ENCODE measurements at regions not wholly inside any gene's neighbourhood (a gene's known extent, or its start where the extent isn't known, plus 50 kb on each side); places are given as distances from the start of the nearest gene placed in this dataset.

DNA sequence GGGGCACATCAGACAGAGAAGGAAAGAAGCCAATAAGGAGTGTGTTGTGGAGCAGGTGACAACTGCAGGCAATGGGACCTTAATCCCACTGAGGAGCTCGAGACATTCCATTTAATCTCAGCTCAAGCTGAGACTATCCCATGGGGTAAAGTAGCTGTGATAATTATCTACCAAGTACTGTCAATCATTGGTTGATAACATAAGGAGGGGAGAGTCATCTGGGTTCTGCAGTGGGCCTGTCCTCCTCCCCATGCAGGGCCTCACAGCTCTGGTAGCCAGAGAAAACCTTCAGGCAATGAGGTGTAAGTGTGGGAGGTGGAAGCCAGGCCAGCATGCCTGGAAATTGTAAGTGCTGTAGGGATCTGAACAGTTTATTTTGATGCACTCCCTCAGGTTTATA, 375.0 kb upstream of the ARID1B start:
- intact Hi-C loops (cut with DNase I, micrococcal nuclease), result no loop called here
- Histone ChIP-seq H3K36me3 (ENCODE audit: low read depth) (no peaks in the 10 kb centered on the region), H3K4me1 (ENCODE audit: low read depth) (no peaks in the 10 kb centered on the region), H3K4me3 (no peak overlapping the region), H3K9me3 (no peaks in the 10 kb centered on the region)
- no peak for TF ChIP-seq CTCF (IDR thresholded peaks at IDR 0.05)
- no peak for ATAC-seq
- DNase-seq, result no peak

GRCh38 chr6:156400487-156400886, 376.7 kb upstream of the ARID1B start:
- no peaks in the 10 kb centered on the region for H3K4me1 ChIP-seq (ENCODE audit: low read depth)
- ATAC-seq (no peak), DNase-seq (no peak)
- no peaks in the 10 kb centered on the region for H3K36me3 ChIP-seq (ENCODE audit: low read depth)
- no peak for TF ChIP-seq CTCF (IDR thresholded peaks at IDR 0.05)
- H3K9me3 ChIP-seq, result no peaks in the 10 kb centered on the region
- no peak overlapping the region for H3K4me3 ChIP-seq
- intact Hi-C loops (cut with DNase I, micrococcal nuclease), result no loop called here

GRCh38 chr6:156398966-156399365, 378.2 kb upstream of the ARID1B start:
- H3K36me3 ChIP-seq (ENCODE audit: low read depth), result no peaks in the 10 kb centered on the region
- H3K9me3 ChIP-seq, result no peaks in the 10 kb centered on the region
- TF ChIP-seq CTCF (IDR thresholded peaks at IDR 0.05), result no peak
- ATAC-seq, result no peak
- no peak overlapping the region for H3K4me3 ChIP-seq
- intact Hi-C loops (cut with DNase I, micrococcal nuclease), result no loop called here
- no peak for DNase-seq
- H3K4me1 ChIP-seq (ENCODE audit: low read depth), result no peaks in the 10 kb centered on the region

GRCh38 chr6:156398371-156398770, 378.8 kb upstream of the ARID1B start:
- intact Hi-C loops (cut with DNase I, micrococcal nuclease), result no loop called here
- Histone ChIP-seq H3K9me3 (no peaks in the 10 kb centered on the region), H3K36me3 (ENCODE audit: low read depth) (no peaks in the 10 kb centered on the region), H3K4me1 (ENCODE audit: low read depth) (no peaks in the 10 kb centered on the region), H3K4me3 (no peak overlapping the region)
- TF ChIP-seq CTCF (IDR thresholded peaks at IDR 0.05), result no peak
- DNase-seq, result no peak
- ATAC-seq, result no peak

DNA sequence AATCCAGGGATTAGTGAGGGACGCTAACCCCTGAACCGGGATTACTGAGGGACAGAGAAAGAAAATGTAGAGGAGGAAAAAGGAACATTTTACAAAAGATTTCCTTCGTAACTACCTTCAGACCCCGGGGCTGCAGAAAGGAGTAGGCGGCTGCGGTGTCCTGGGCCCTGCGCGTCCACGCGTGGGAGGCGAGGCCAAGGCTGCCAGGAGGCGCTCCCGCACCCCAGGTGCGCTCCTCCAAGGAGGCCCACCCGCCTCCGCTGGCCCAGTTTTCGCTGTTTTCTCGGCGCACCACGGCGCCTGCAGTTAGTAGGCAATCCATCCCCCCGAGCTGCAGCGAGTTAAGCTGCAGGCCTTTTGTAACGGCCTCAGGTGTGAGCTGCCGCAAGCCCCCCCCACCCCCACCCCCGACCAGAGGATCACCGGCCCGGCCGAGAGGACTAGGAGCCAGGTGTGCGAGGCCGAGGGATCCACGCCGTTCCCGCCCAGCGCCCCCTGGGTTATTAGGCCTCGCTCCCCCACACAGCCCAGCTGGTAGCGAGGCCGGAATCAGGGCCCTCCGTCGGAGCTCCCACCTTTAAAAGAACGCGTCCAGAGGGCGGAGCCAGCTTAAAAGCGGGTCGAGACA, 380.3 kb upstream of the ARID1B start:
- no peaks in the 10 kb centered on the region for H3K4me1 ChIP-seq (ENCODE audit: low read depth)
- no peaks in the 10 kb centered on the region for H3K36me3 ChIP-seq (ENCODE audit: low read depth)
- intact Hi-C loops (cut with DNase I, micrococcal nuclease), result no loop called here
- H3K4me3 ChIP-seq, result no peak overlapping the region
- ATAC-seq, result no peak
- H3K9me3 ChIP-seq, result no peaks in the 10 kb centered on the region
- TF ChIP-seq CTCF (IDR thresholded peaks at IDR 0.05), result no peak
- peak in 1 of 3 donors; percentile 50 for DNase-seq

All from mucosa of descending colon (tissue), 3 donors.